Type B pancreatic cell (in vitro differentiated cells): ENCODE measurements at regions not wholly inside any gene's neighbourhood (a gene's known extent, or its start where the extent isn't known, plus 50 kb on each side); places are given as distances from the start of the nearest gene placed in this dataset.

Experiments used
- DNase-seq: peaks from one replicate; pipeline ENCODE4 v3.0.0; 2021; ENCODE audit warnings: mixed read lengths; ENCODE audit not compliant: unreplicated experiment; ENCODE audit errors: extremely low spot score
- H3K27ac Mint-ChIP-seq: 2 replicates; pipeline ENCODE4 v1.8.0; 2021; ENCODE audit warnings: mild to moderate bottlenecking, mixed read lengths
- H3K27me3 Mint-ChIP-seq: 2 replicates; pipeline ENCODE4 v1.8.0; 2021; ENCODE audit warnings: mixed read lengths
- H3K36me3 Mint-ChIP-seq: 2 replicates; pipeline ENCODE4 v1.8.0; 2021; ENCODE audit warnings: mixed read lengths
- H3K4me1 Mint-ChIP-seq: one replicate; pipeline ENCODE4 v1.8.0; 2021; ENCODE audit warnings: mixed read lengths; ENCODE audit not compliant: unreplicated experiment
- H3K4me3 Mint-ChIP-seq: 2 replicates; pipeline ENCODE4 v1.8.0; 2021; ENCODE audit warnings: mild to moderate bottlenecking, mixed read lengths
- H3K9me3 Mint-ChIP-seq: 2 replicates; pipeline ENCODE4 v1.8.0; 2021; ENCODE audit warnings: mixed read lengths
- CTCF ChIP-seq: fragments of 200-600 bp; sonication (generic); conservative IDR thresholded peaks from 2 replicates; pipeline ENCODE4 v1.5.0; 2021; ENCODE audit warnings: antibody characterized with exemption, mild to moderate bottlenecking

GRCh38 chr1:67514300-67514699, 84.1 kb upstream of the SERBP1 start:
- no peaks in the 10 kb centered on the region for H3K27me3 Mint-ChIP-seq
- H3K4me1 Mint-ChIP-seq: no peaks in the 10 kb centered on the region
- TF ChIP-seq CTCF: no peak
- DNase-seq: no peak
- H3K27ac Mint-ChIP-seq: no peak overlapping the region
- H3K9me3 Mint-ChIP-seq: peaks cover 6% of the 10 kb centered on the region
- H3K4me3 Mint-ChIP-seq: no peak overlapping the region
- peaks cover 3% of the 10 kb centered on the region for H3K36me3 Mint-ChIP-seq

GRCh38 chr1:67514786-67515185, 84.6 kb upstream of the SERBP1 start:
- TF ChIP-seq CTCF: no peak
- Mint-ChIP-seq H3K27ac (no peak overlapping the region), H3K9me3 (peaks cover 6% of the 10 kb centered on the region), H3K36me3 (peaks cover 3% of the 10 kb centered on the region), H3K27me3 (no peaks in the 10 kb centered on the region), H3K4me1 (no peaks in the 10 kb centered on the region), H3K4me3 (no peak overlapping the region)
- no peak for DNase-seq

- Mint-ChIP-seq H3K36me3 (peaks cover 3% of the 10 kb centered on the region), H3K27ac (no peak overlapping the region), H3K4me3 (no peak overlapping the region), H3K9me3 (peaks cover 6% of the 10 kb centered on the region), H3K4me1 (no peaks in the 10 kb centered on the region), H3K27me3 (no peaks in the 10 kb centered on the region)
- no peak for TF ChIP-seq CTCF
- DNase-seq: no peak
Observed at GRCh38 chr1:67515324-67516080, 85.3 kb upstream of the SERBP1 start.

GRCh38 chr1:67517046-67517445, 86.8 kb upstream of the SERBP1 start:
- no peaks in the 10 kb centered on the region for H3K27me3 Mint-ChIP-seq
- no peaks in the 10 kb centered on the region for H3K36me3 Mint-ChIP-seq
- no peak for DNase-seq
- no peak for TF ChIP-seq CTCF
- H3K4me1 Mint-ChIP-seq: no peaks in the 10 kb centered on the region
- H3K4me3 Mint-ChIP-seq: no peak overlapping the region
- H3K9me3 Mint-ChIP-seq: peaks cover 6% of the 10 kb centered on the region
- H3K27ac Mint-ChIP-seq: no peak overlapping the region

- DNase-seq: no peak
- H3K4me3 Mint-ChIP-seq: no peak overlapping the region
- no peaks in the 10 kb centered on the region for H3K27me3 Mint-ChIP-seq
- no peak overlapping the region for H3K27ac Mint-ChIP-seq
- peaks cover 6% of the 10 kb centered on the region for H3K4me1 Mint-ChIP-seq
- no peaks in the 10 kb centered on the region for H3K36me3 Mint-ChIP-seq
- TF ChIP-seq CTCF: no peak
- no peaks in the 10 kb centered on the region for H3K9me3 Mint-ChIP-seq
Observed at GRCh38 chr1:67522001-67522441, 91.8 kb upstream of the SERBP1 start.
